Activated CD8-positive, alpha-beta T cell treated with anti-CD3 and anti-CD28 coated beads for 36 hours (primary cell): ENCODE measurements at regions not wholly inside any gene's neighbourhood (a gene's known extent, or its start where the extent isn't known, plus 50 kb on each side); places are given as distances from the start of the nearest gene placed in this dataset.

Experiments
- ATAC-seq: fragments of 200-7000 bp; cut with Tn5 transposase; one replicate; pipeline ENCODE4 v1.10.0; 2021; ENCODE audit warnings: mild to moderate bottlenecking, moderate library complexity
- CTCF ChIA-PET: fragments of 350-600 bp; sonication (Branson Sonifier 250); formaldehyde crosslinking; loops from one replicate; lab custom pipeline; 2021; ENCODE audit warnings: antibody characterized with exemption; lab: Charles Lee
- POLR2A ChIA-PET: fragments of 350-600 bp; sonication (Branson Sonifier 250); formaldehyde crosslinking; loops from one replicate; lab custom pipeline; 2021; ENCODE audit warnings: antibody characterized with exemption; lab: Charles Lee
- DNase-seq: peaks from one replicate; pipeline ENCODE4 v3.0.0-alpha.2; 2020
- H3K27ac Mint-ChIP-seq: one replicate; pipeline ENCODE4 v1.8.0; 2021; ENCODE audit warnings: mild to moderate bottlenecking, mixed read lengths
- H3K27me3 Mint-ChIP-seq: one replicate; pipeline ENCODE4 v1.8.0; 2021; ENCODE audit warnings: mixed read lengths
- H3K36me3 Mint-ChIP-seq: one replicate; pipeline ENCODE4 v1.8.0; 2021; ENCODE audit warnings: low read depth, mixed read lengths
- H3K4me1 Mint-ChIP-seq: one replicate; pipeline ENCODE4 v1.8.0; 2021; ENCODE audit warnings: low read depth, mixed read lengths
- H3K4me3 Mint-ChIP-seq: one replicate; pipeline ENCODE4 v1.8.0; 2021; ENCODE audit warnings: mild to moderate bottlenecking, moderate library complexity, mixed read lengths
- H3K9me3 Mint-ChIP-seq: one replicate; pipeline ENCODE4 v1.8.0; 2021; ENCODE audit warnings: mixed read lengths
- intact Hi-C: fragments of 100-400 bp; cut with micrococcal nuclease; formaldehyde crosslinking; loops from one replicate; pipeline ENCODE4 v1.10.0; 2022
- TF ChIP-seq, protein P1 (sequence below): fragments of 200-600 bp; IDR thresholded peaks from one replicate; pipeline ENCODE4 v1.8.0; 2022; ENCODE audit warnings: antibody characterized with exemption, mild to moderate bottlenecking

DNA sequence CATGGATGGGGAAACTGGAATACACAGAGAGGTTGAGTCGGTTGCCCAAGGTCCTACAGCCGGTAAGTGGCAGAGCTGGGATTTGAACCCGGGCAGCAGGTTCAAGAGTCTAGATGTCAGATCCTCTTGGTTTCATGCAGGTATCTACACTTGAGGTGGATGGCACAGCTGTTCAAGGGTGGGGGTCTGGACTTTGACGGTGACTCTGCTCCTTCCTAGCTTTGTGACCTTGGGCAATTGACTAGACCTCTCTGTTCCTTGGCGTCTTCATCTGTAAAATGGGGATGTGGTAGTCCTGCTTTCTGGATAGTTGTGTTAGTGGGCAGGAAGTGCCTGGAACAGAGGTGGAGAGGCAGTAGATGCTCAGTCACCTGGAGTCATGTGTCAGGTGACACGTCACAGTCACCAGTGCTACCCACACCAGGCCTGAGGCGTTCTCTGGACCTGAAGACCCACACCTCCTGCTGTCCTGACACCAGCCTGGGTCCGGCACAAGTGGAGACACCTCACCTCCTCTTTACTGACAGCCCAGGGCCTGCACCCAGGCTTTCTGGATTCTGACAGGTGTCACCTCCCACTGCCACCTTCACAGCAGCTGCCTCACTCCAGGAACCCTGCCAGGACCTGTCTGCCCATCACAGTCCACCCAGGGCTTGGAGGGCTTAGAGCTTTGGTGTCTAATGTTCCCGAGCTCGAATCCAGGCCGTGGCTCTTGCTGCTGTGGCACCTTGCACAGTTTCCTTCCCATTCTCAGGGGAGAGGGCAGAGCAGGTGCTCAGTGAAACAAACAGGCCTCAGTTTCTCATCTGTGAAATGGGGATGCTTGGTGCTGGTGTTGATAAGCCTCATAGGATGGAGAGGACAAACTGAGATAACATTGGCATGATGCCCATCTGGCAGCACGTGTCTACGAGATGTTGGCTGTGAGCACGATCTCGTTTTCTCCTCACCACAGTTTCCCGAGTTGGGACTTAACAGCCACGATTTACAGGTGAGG is 83.2 kb upstream of the RUNX3 start:
- TF ChIP-seq, protein P1, sequence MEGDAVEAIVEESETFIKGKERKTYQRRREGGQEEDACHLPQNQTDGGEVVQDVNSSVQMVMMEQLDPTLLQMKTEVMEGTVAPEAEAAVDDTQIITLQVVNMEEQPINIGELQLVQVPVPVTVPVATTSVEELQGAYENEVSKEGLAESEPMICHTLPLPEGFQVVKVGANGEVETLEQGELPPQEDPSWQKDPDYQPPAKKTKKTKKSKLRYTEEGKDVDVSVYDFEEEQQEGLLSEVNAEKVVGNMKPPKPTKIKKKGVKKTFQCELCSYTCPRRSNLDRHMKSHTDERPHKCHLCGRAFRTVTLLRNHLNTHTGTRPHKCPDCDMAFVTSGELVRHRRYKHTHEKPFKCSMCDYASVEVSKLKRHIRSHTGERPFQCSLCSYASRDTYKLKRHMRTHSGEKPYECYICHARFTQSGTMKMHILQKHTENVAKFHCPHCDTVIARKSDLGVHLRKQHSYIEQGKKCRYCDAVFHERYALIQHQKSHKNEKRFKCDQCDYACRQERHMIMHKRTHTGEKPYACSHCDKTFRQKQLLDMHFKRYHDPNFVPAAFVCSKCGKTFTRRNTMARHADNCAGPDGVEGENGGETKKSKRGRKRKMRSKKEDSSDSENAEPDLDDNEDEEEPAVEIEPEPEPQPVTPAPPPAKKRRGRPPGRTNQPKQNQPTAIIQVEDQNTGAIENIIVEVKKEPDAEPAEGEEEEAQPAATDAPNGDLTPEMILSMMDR = no peak
- intact Hi-C loops = no loop called here
- H3K4me1 Mint-ChIP-seq = peaks cover 68% of the 10 kb centered on the region
- ChIA-PET POLR2A (interaction anchor here (0.6 to 2.6 kb wide), 7 partner anchors 9 to 57 kb away, joined by 3 to 8 read pairs (median 4); no protein-coding TSS in a partner anchor), CTCF (interaction anchor here (0.8 to 5.4 kb wide), 6 partner anchors 9 to 24 kb away, joined by 3 to 23 read pairs (median 6); no protein-coding TSS in a partner anchor)
- no peaks in the 10 kb centered on the region for H3K36me3 Mint-ChIP-seq
- no peak overlapping the region for H3K4me3 Mint-ChIP-seq
- no peak for DNase-seq
- no peaks in the 10 kb centered on the region for H3K27me3 Mint-ChIP-seq
- no peak for ATAC-seq
- peaks cover 2% of the 10 kb centered on the region for H3K9me3 Mint-ChIP-seq
- H3K27ac Mint-ChIP-seq = peak overlapping the region; percentile 58

GRCh38 chr1:25011943-25012638 is 82.0 kb upstream of the RUNX3 start:
- H3K36me3 Mint-ChIP-seq = no peaks in the 10 kb centered on the region
- H3K9me3 Mint-ChIP-seq = peaks cover 2% of the 10 kb centered on the region
- no peak overlapping the region for H3K4me3 Mint-ChIP-seq
- ChIA-PET POLR2A (interaction anchor here (0.7 to 6.8 kb wide), 5 partner anchors 9 to 48 kb away, joined by 3 to 55 read pairs (median 6); no protein-coding TSS in a partner anchor), CTCF (interaction anchor here (1.1 to 5.4 kb wide), 5 partner anchors 10 to 25 kb away, joined by 3 to 23 read pairs (median 9); no protein-coding TSS in a partner anchor)
- peak overlapping the region; percentile 86 for H3K27ac Mint-ChIP-seq
- peak; percentile 74 for DNase-seq
- H3K4me1 Mint-ChIP-seq = peaks cover 68% of the 10 kb centered on the region
- TF ChIP-seq, protein P1 = no peak
- ATAC-seq = peak; percentile 79
- no peaks in the 10 kb centered on the region for H3K27me3 Mint-ChIP-seq
- intact Hi-C loops = no loop called here

- DNase-seq (no peak), ATAC-seq (no peak)
- Mint-ChIP-seq H3K9me3 (peaks cover 2% of the 10 kb centered on the region), H3K27ac (no peak overlapping the region), H3K36me3 (no peaks in the 10 kb centered on the region), H3K4me1 (peaks cover 75% of the 10 kb centered on the region), H3K27me3 (no peaks in the 10 kb centered on the region), H3K4me3 (no peak overlapping the region)
- ChIA-PET CTCF (interaction anchor here (1.2 to 5.4 kb wide), 4 partner anchors 15 to 26 kb away, joined by 3 to 23 read pairs (median 16); no protein-coding TSS in a partner anchor), POLR2A (interaction anchor here (0.9 to 6.8 kb wide), 7 partner anchors 8 to 82 kb away, joined by 3 to 55 read pairs (median 6); partner anchors contain the start of gene RUNX3)
- intact Hi-C loops = no loop called here
- TF ChIP-seq, protein P1 = no peak
Measured at GRCh38 chr1:25011275-25011674, 81.2 kb upstream of the RUNX3 start.

GRCh38 chr1:25009671-25010262 is 79.7 kb upstream of the RUNX3 start:
- Mint-ChIP-seq H3K36me3 (no peaks in the 10 kb centered on the region), H3K4me3 (peak overlapping the region; percentile 18), H3K4me1 (peaks cover 83% of the 10 kb centered on the region), H3K9me3 (peaks cover 2% of the 10 kb centered on the region), H3K27ac (peak overlapping the region; percentile 75), H3K27me3 (no peaks in the 10 kb centered on the region)
- intact Hi-C loops = loop anchor here (10.0 kb wide), 1 partner anchor 555 kb away; no protein-coding TSS in a partner anchor
- ChIA-PET CTCF (interaction anchor here (0.6 to 5.4 kb wide), 7 partner anchors 10 to 77 kb away, joined by 3 to 23 read pairs (median 5); no protein-coding TSS in a partner anchor), POLR2A (interaction anchor here (0.8 to 6.8 kb wide), 10 partner anchors 9 to 80 kb away, joined by 3 to 55 read pairs (median 6); partner anchors contain the start of gene RUNX3)
- DNase-seq (peak; percentile 89), ATAC-seq (peak; percentile 81)
- TF ChIP-seq, protein P1 = no peak
